A549 (cell line): ENCODE measurements at regions not wholly inside any gene's neighbourhood (a gene's known extent, or its start where the extent isn't known, plus 50 kb on each side); places are given as distances from the start of the nearest gene placed in this dataset.

Source experiments
- POLR2A ChIP-seq: IDR thresholded peaks from 2 replicates; pipeline ENCODE4 v1.6.1; 2012; ENCODE audit warnings: mild to moderate bottlenecking, low read length
- TF ChIP-seq, protein P1 (sequence below): fragments of 200-600 bp; sonication (generic); IDR thresholded peaks from 2 replicates; pipeline ENCODE4 v1.6.1; 2016; ENCODE audit warnings: antibody characterized with exemption, mild to moderate bottlenecking, moderate library complexity
- TF ChIP-seq, protein P2 (sequence below): fragments of >200 bp; sonication (Bioruptor Twin); formaldehyde crosslinking; IDR thresholded peaks from 3 replicates; pipeline ENCODE4 v1.5.1; 2016

DNA sequence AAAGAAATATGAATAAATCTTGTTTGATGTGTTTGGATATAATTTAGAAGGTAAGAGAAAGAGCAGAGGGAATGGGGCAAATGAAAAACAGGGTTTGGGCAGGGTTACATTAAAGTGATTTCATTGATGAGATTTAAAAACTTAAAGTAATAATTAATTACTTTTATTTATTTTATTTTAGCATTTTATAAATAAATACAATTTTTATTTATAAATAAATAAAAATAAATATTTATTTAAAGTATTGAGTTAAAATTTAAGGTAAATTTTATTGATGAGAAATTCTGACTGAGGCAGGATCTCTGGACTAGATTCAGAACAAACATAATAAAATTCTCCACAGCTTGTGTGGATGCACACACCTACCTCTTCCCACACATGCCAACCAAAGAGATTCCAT is 584.1 kb upstream of the BTBD3 start:
- TF ChIP-seq, protein P1, sequence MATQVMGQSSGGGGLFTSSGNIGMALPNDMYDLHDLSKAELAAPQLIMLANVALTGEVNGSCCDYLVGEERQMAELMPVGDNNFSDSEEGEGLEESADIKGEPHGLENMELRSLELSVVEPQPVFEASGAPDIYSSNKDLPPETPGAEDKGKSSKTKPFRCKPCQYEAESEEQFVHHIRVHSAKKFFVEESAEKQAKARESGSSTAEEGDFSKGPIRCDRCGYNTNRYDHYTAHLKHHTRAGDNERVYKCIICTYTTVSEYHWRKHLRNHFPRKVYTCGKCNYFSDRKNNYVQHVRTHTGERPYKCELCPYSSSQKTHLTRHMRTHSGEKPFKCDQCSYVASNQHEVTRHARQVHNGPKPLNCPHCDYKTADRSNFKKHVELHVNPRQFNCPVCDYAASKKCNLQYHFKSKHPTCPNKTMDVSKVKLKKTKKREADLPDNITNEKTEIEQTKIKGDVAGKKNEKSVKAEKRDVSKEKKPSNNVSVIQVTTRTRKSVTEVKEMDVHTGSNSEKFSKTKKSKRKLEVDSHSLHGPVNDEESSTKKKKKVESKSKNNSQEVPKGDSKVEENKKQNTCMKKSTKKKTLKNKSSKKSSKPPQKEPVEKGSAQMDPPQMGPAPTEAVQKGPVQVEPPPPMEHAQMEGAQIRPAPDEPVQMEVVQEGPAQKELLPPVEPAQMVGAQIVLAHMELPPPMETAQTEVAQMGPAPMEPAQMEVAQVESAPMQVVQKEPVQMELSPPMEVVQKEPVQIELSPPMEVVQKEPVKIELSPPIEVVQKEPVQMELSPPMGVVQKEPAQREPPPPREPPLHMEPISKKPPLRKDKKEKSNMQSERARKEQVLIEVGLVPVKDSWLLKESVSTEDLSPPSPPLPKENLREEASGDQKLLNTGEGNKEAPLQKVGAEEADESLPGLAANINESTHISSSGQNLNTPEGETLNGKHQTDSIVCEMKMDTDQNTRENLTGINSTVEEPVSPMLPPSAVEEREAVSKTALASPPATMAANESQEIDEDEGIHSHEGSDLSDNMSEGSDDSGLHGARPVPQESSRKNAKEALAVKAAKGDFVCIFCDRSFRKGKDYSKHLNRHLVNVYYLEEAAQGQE, result no peak
- TF ChIP-seq, protein P2, sequence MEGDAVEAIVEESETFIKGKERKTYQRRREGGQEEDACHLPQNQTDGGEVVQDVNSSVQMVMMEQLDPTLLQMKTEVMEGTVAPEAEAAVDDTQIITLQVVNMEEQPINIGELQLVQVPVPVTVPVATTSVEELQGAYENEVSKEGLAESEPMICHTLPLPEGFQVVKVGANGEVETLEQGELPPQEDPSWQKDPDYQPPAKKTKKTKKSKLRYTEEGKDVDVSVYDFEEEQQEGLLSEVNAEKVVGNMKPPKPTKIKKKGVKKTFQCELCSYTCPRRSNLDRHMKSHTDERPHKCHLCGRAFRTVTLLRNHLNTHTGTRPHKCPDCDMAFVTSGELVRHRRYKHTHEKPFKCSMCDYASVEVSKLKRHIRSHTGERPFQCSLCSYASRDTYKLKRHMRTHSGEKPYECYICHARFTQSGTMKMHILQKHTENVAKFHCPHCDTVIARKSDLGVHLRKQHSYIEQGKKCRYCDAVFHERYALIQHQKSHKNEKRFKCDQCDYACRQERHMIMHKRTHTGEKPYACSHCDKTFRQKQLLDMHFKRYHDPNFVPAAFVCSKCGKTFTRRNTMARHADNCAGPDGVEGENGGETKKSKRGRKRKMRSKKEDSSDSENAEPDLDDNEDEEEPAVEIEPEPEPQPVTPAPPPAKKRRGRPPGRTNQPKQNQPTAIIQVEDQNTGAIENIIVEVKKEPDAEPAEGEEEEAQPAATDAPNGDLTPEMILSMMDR, result no peak
- TF ChIP-seq POLR2A, result no peak
